ENCODE measurements at regions not wholly inside any gene's neighbourhood (a gene's known extent, or its start where the extent isn't known, plus 50 kb on each side); places are given as distances from the start of the nearest gene placed in this dataset.
"Not testable (repeated sequence)": the region's sequence is repeated elsewhere in the genome, so short reads cannot be mapped to it uniquely, and the experiment has no call there.

- DNase-seq (ENCODE audit: low spot score), result no peak
Measured at GRCh38 chr13:87877477-87877876, 206.3 kb downstream of the SLITRK5 start.

GRCh38 chr13:87878706-87879105, 207.5 kb downstream of the SLITRK5 start:
- peak; percentile 11 for DNase-seq (ENCODE audit: low spot score)

GRCh38 chr13:87884884-87885283, 213.7 kb downstream of the SLITRK5 start:
- DNase-seq (ENCODE audit: low spot score), result peak; percentile 28

GRCh38 chr13:87887459-87888123, 216.4 kb downstream of the SLITRK5 start:
- DNase-seq (ENCODE audit: low spot score), result no peak

- DNase-seq (ENCODE audit: low spot score), result no peak
Measured at GRCh38 chr13:87889254-87889653, 218.1 kb downstream of the SLITRK5 start.

GRCh38 chr13:87893186-87893585, 222.0 kb downstream of the SLITRK5 start:
- DNase-seq (ENCODE audit: low spot score), result no peak

GRCh38 chr13:87894059-87894458, 222.9 kb downstream of the SLITRK5 start:
- DNase-seq (ENCODE audit: low spot score), result no peak

- DNase-seq (ENCODE audit: low spot score), result no peak
Measured at GRCh38 chr13:87903553-87903952, 232.4 kb downstream of the SLITRK5 start.

- no peak for DNase-seq (ENCODE audit: low spot score)
Measured at GRCh38 chr13:87906411-87906810, 235.2 kb downstream of the SLITRK5 start.

GRCh38 chr13:87907202-87907601, 236.0 kb downstream of the SLITRK5 start:
- DNase-seq (ENCODE audit: low spot score), result no peak

GRCh38 chr13:87919956-87920355, 248.8 kb downstream of the SLITRK5 start:
- no peak for DNase-seq (ENCODE audit: low spot score)

GRCh38 chr13:87923753-87924152, 252.6 kb downstream of the SLITRK5 start:
- no peak for DNase-seq (ENCODE audit: low spot score)

- DNase-seq (ENCODE audit: low spot score), result no peak
Measured at GRCh38 chr13:87925006-87925405, 253.8 kb downstream of the SLITRK5 start.

GRCh38 chr13:87940776-87941175, 269.6 kb downstream of the SLITRK5 start:
- DNase-seq (ENCODE audit: low spot score), result no peak

GRCh38 chr13:87941226-87941625, 270.1 kb downstream of the SLITRK5 start:
- no peak for DNase-seq (ENCODE audit: low spot score)

GRCh38 chr13:87942205-87942604, 271.0 kb downstream of the SLITRK5 start:
- DNase-seq (ENCODE audit: low spot score), result no peak

- DNase-seq (ENCODE audit: low spot score), result no peak
Measured at GRCh38 chr13:87944038-87944437, 272.9 kb downstream of the SLITRK5 start.

- DNase-seq (ENCODE audit: low spot score), result no peak
Measured at GRCh38 chr13:87952377-87952776, 281.2 kb downstream of the SLITRK5 start.

GRCh38 chr13:87953381-87953780, 282.2 kb downstream of the SLITRK5 start:
- DNase-seq (ENCODE audit: low spot score), result peak; percentile 35

- peak; percentile 71 for DNase-seq (ENCODE audit: low spot score)
Measured at GRCh38 chr13:87954091-87954490, 282.9 kb downstream of the SLITRK5 start.

GRCh38 chr13:87961546-87961945, 290.4 kb downstream of the SLITRK5 start:
- DNase-seq (ENCODE audit: low spot score), result no peak

- no peak for DNase-seq (ENCODE audit: low spot score)
Measured at GRCh38 chr13:87972568-87972967, 301.4 kb downstream of the SLITRK5 start.

GRCh38 chr13:87975035-87975434, 303.9 kb downstream of the SLITRK5 start:
- no peak for DNase-seq (ENCODE audit: low spot score)

GRCh38 chr13:87976650-87977049, 305.5 kb downstream of the SLITRK5 start:
- DNase-seq (ENCODE audit: low spot score), result not testable (repeated sequence)

Data from COLO829 (cell line).